Activated CD4-positive, alpha-beta T cell treated with anti-CD3 and anti-CD28 coated beads, Interleukin-2, amount 10 ng/mL, durations not matched to agents 24 days and 14 days (primary cell): ENCODE measurements at regions not wholly inside any gene's neighbourhood (a gene's known extent, or its start where the extent isn't known, plus 50 kb on each side); places are given as distances from the start of the nearest gene placed in this dataset.

Experiments
- DNase-seq: peaks from one replicate; pipeline ENCODE4 v3.0.0; 2022
- H3K27ac Mint-ChIP-seq: one replicate; pipeline ENCODE4 v1.8.0; 2022; ENCODE audit warnings: mild to moderate bottlenecking, mixed read lengths
- H3K27me3 Mint-ChIP-seq: one replicate; pipeline ENCODE4 v1.8.0; 2022; ENCODE audit warnings: mixed read lengths
- H3K36me3 Mint-ChIP-seq: one replicate; pipeline ENCODE4 v1.8.0; 2022; ENCODE audit warnings: low read depth, mild to moderate bottlenecking, mixed read lengths
- H3K4me1 Mint-ChIP-seq: one replicate; pipeline ENCODE4 v1.8.0; 2021; ENCODE audit warnings: mixed read lengths
- H3K4me3 Mint-ChIP-seq: one replicate; pipeline ENCODE4 v1.8.0; 2022; ENCODE audit warnings: mild to moderate bottlenecking, moderate library complexity, mixed read lengths
- H3K9me3 Mint-ChIP-seq: one replicate; pipeline ENCODE4 v1.8.0; 2021; ENCODE audit warnings: mixed read lengths
- intact Hi-C: fragments of 100-400 bp; cut with micrococcal nuclease; formaldehyde crosslinking; loops from one replicate; pipeline ENCODE4 v1.15.1; 2023

DNA sequence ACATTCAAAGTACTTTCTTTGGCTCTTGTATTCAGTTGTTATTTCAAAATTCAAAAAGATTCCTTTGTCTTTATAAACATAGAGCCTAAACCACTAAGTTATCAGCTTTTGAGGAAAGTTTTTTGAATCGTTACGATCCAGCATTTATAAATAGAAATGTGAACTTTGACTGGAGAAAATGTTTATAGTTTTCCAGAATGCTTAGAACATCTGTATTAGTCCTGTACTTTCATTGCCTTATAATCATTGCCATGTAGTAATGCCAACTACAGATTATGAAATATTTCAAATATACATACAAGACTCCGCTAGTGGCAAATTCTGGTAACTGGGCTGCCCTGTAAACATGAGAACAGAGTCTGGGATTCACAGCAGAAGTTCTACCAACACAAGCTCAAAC lies 191.3 kb upstream of the PRKCQ start:
- peaks cover 21% of the 10 kb centered on the region for H3K27me3 Mint-ChIP-seq
- no peak overlapping the region for H3K27ac Mint-ChIP-seq
- peaks cover 5% of the 10 kb centered on the region for H3K9me3 Mint-ChIP-seq
- no peak overlapping the region for H3K4me3 Mint-ChIP-seq
- intact Hi-C loops = no loop called here
- no peaks in the 10 kb centered on the region for H3K36me3 Mint-ChIP-seq
- no peak for DNase-seq
- peaks cover 4% of the 10 kb centered on the region for H3K4me1 Mint-ChIP-seq

DNA sequence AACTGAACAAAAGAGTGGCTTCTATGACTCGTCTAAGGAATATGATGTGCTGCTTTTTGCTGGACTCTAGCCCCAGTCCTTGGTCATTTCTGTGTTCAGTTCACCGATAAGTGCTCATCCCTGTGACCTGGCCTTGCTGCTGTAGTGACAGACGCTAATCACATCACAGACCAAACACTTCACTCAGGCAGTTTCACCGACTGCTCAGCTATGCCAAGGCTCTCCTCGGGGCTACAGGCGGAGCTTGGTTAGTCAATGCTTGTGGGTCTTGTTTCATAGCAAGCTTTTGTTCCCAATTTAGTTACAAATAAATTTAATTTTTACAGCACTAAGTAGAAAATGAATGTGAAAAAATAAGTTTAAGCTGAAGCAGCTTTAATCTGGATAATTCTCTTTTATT lies 190.8 kb upstream of the PRKCQ start:
- Mint-ChIP-seq H3K27me3 (peaks cover 21% of the 10 kb centered on the region), H3K36me3 (no peaks in the 10 kb centered on the region)

DNA sequence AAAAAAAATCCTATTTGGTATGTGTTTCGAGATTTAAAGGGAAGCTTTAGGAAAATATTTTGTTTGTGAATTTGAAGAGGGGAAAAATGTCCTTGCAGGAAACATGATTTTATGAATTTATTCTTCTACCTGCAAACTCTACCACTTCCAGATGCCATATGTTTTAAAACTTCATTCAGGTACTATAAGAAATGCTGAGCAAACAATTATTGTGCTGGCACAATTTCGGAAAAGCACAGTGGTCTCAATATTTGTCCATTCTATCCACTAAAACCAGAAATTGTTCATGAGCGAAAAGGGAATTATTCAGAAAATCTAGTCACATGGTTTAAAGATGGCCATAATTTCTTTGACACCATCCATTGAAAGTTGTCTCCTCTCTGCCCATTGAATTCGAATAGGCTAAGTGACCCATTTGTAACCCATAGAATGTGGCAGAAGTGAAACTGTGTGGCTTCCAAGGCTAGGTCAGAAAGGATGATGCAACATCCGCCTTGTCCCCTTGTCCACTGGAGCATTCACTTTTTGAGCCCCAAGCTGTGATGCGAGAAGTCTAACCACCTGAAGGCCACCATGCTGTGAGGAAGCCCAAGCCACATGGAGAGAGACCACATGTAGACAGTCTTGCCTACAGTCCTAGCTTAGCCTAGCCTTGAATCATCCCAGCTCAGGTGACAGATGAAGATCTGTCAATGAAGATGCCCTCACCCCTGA lies 189.8 kb upstream of the PRKCQ start:
- no peak overlapping the region for H3K27ac Mint-ChIP-seq
- H3K4me1 Mint-ChIP-seq = peaks cover 4% of the 10 kb centered on the region
- H3K4me3 Mint-ChIP-seq = no peak overlapping the region
- intact Hi-C loops = no loop called here
- DNase-seq = no peak
- H3K9me3 Mint-ChIP-seq = peaks cover 5% of the 10 kb centered on the region
- H3K27me3 Mint-ChIP-seq = peaks cover 13% of the 10 kb centered on the region
- no peaks in the 10 kb centered on the region for H3K36me3 Mint-ChIP-seq

More for the DNA sequence above, 190.8 kb upstream of the PRKCQ start:
- Mint-ChIP-seq H3K9me3 (peaks cover 5% of the 10 kb centered on the region), H3K27ac (no peak overlapping the region), H3K4me1 (peaks cover 4% of the 10 kb centered on the region), H3K4me3 (no peak overlapping the region)
- intact Hi-C loops = no loop called here
- no peak for DNase-seq

DNA sequence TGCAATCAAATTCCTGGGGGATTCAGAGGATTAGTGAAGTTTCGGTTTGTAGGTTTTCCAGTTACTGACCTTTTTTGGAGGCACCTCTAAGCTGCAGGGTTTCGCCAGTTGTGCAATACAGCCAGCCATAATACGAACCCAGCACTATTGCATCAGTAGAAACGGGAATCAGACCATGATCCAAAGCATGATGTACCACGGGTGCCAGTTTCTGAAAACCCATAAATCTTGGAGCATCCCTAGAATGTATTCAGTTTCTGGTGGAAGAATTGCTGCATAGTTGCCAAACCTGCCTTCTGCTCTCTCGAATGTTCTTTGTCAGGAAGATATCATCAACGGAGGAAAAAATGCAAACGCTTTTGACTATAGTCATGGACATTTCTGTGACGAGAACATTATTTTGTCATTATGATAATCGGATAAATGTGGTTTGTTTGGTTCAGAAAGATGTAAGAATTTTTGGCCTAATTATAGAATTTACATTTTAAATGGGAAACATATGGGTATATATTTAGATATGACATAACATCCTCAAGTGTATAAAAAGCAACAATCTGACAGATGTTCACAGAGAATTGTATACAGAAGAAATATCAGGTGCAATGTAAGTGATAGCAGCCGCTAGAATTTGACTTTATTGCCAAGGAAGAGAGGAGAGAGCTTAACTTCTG lies 186.2 kb upstream of the PRKCQ start:
- H3K9me3 Mint-ChIP-seq = peaks cover 5% of the 10 kb centered on the region
- H3K4me1 Mint-ChIP-seq = peaks cover 4% of the 10 kb centered on the region
- H3K36me3 Mint-ChIP-seq = no peaks in the 10 kb centered on the region
- no peak overlapping the region for H3K4me3 Mint-ChIP-seq
- no peak for DNase-seq
- H3K27ac Mint-ChIP-seq = no peak overlapping the region
- H3K27me3 Mint-ChIP-seq = peaks cover 28% of the 10 kb centered on the region
- intact Hi-C loops = no loop called here

DNA sequence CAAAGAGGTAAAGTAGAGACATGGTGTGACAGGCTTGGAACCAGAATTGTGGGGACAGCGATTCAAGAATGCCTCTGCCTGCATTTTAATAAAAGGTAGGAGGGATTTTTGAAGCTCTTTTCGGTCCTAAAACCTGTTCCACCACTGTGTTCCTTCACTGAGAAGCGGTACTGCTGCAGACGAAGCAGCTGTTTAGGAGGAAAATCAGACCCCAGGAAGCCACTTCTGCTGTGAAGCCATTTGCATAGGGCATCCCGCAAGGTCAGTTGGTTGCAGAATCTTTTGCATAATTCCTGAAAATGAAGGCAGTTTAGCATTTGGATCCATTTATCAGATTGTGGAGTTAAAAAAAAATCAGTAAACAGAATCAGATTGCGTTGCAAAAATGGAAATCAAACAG lies 183.3 kb upstream of the PRKCQ start:
- H3K4me1 Mint-ChIP-seq = no peaks in the 10 kb centered on the region
- intact Hi-C loops = no loop called here
- H3K4me3 Mint-ChIP-seq = no peak overlapping the region
- no peaks in the 10 kb centered on the region for H3K9me3 Mint-ChIP-seq
- DNase-seq = no peak
- no peaks in the 10 kb centered on the region for H3K36me3 Mint-ChIP-seq
- peaks cover 43% of the 10 kb centered on the region for H3K27me3 Mint-ChIP-seq
- H3K27ac Mint-ChIP-seq = no peak overlapping the region

DNA sequence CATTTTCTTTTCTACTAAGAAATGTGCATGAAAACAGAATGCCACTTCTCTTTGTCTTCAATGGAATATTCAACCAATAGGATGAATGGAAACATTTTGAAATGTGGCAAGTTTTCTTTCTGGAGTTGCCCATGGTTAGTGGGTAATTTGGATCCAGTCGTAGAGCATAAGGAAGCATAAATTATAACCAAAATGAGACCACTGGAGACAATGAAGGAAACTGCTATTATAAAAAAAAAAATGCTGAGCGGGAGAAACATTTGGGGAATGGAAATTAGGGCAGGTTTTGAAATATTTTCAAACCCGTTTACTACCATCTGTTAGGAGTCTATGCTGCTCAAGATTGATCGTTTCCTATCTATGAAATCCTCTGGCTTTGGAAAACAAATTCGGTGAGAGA lies 182.9 kb upstream of the PRKCQ start:
- H3K4me1 Mint-ChIP-seq = no peaks in the 10 kb centered on the region
- intact Hi-C loops = no loop called here
- H3K27me3 Mint-ChIP-seq = peaks cover 43% of the 10 kb centered on the region

DNA sequence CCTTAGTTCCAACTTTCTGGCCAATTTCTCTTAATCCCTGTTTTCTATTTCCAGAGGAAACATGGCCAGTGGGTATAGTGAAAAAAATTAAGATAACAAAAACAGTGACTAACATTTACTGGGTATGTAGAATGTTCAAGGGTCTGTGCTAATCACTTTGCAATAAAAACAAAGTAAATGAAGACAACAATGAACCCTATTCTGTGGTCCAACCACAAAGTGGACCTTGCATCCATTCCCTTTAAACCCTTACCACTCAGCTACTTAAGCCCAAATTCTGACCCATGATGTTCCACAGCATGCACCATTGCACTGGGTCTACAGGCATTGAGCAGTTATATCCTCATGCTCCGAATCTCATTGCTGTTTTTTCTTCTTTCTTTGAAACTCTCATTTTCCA lies 179.9 kb upstream of the PRKCQ start:
- intact Hi-C loops = no loop called here
- Mint-ChIP-seq H3K27me3 (peaks cover 51% of the 10 kb centered on the region), H3K27ac (no peak overlapping the region), H3K4me1 (no peaks in the 10 kb centered on the region), H3K36me3 (no peaks in the 10 kb centered on the region), H3K4me3 (no peak overlapping the region), H3K9me3 (no peaks in the 10 kb centered on the region)
- no peak for DNase-seq

More for the DNA sequence above, 182.9 kb upstream of the PRKCQ start:
- no peaks in the 10 kb centered on the region for H3K9me3 Mint-ChIP-seq
- no peak overlapping the region for H3K4me3 Mint-ChIP-seq
- H3K36me3 Mint-ChIP-seq = no peaks in the 10 kb centered on the region
- no peak overlapping the region for H3K27ac Mint-ChIP-seq
- no peak for DNase-seq

DNA sequence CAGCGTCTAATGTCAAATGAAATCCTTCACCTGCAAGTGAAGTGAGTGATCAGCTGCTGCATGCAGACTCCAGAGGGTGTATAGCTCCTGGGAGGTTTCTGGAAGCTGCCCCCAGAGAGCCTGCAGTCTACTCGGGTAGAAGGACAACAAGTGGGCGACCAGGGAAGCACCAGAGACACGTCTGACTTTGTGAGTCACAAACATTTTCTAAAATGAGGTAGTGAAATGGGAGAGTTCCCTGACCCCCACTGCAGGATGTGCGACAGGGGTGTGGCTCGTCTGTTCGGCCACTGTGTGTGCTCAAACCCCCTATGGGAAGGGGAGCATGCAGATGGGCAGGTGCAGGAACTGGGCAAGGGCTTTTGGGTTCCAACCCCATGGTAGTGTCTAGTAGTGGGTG lies 177.1 kb upstream of the PRKCQ start:
- DNase-seq = no peak
- Mint-ChIP-seq H3K36me3 (no peaks in the 10 kb centered on the region), H3K4me3 (no peak overlapping the region), H3K27me3 (peaks cover 50% of the 10 kb centered on the region), H3K27ac (no peak overlapping the region), H3K9me3 (no peaks in the 10 kb centered on the region), H3K4me1 (no peaks in the 10 kb centered on the region)
- intact Hi-C loops = no loop called here

DNA sequence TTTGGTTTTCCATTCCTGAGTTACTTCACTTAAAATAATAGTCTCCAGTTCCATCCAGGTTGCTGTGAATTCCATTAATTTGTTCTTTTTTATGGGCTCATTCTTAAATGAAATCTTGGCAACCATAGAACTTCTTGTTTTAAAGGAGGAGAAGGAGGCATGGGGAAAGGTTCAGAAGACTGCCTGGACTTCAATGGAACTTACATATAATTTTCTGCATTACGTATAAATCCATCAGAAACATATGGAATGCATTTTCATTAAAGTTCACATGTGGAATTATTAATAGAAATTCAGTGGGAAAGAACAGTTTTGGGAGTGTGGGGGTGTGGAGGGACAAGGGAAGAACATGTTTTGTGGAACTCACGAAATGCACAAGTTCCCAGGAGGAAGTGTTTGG lies 176.6 kb upstream of the PRKCQ start:
- Mint-ChIP-seq H3K36me3 (no peaks in the 10 kb centered on the region), H3K9me3 (no peaks in the 10 kb centered on the region), H3K4me3 (no peak overlapping the region), H3K4me1 (no peaks in the 10 kb centered on the region), H3K27me3 (peaks cover 49% of the 10 kb centered on the region), H3K27ac (no peak overlapping the region)
- intact Hi-C loops = no loop called here
- no peak for DNase-seq

DNA sequence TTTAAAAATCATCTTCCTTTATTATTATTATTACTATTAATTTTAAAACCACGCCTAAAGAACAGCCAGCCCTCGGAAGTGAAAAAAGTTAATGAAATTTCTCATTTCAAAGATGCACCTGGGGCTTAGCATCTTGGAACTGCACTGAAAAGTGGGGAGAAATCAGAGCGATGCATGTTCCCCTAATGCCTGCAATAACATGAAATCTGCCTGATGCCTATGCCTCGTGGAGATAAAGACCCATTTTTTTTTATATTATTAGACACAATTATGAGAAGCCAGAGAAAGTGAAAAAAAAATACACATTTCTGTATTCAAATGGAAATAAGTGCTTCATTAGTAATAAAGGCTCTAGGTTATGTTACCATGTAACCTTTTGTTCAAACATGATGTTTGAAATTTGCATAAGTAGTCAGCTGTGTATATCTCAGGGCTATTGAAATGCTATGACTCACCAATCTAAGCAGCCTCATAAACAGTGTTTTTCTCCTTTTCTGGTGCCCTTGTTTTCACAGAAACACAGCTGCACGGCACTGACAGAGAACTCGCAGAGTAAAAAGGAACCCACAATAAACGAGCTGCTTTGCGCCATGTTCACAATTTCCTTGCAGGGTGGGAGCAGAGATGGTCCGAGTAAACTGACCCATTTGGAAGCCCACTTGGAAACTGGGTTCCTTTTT lies 175.8 kb upstream of the PRKCQ start:
- intact Hi-C loops = no loop called here
- Mint-ChIP-seq H3K27ac (no peak overlapping the region), H3K4me1 (no peaks in the 10 kb centered on the region), H3K27me3 (peaks cover 44% of the 10 kb centered on the region), H3K9me3 (no peaks in the 10 kb centered on the region), H3K36me3 (no peaks in the 10 kb centered on the region), H3K4me3 (no peak overlapping the region)
- no peak for DNase-seq

DNA sequence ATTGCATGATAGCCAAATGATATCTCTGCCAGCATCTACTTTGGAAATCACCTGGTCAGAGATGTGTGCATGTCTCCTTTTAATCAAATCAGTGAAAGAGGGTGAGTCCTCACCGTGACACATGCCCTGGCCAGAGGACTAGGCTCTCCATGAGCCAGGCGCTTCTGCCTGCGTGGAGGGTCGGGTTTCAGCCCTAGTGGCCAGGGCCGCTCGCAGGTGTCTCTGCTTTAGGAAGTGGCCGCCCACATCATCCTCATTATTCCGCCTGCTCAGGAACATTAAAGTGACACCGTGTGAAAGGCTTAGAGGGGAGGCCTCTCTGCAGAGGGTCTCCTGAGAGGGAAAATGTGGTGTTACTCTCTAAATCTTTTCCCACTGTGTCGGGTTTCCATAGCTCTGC lies 173.6 kb upstream of the PRKCQ start:
- DNase-seq = no peak
- intact Hi-C loops = no loop called here
- no peaks in the 10 kb centered on the region for H3K9me3 Mint-ChIP-seq
- no peak overlapping the region for H3K4me3 Mint-ChIP-seq
- no peaks in the 10 kb centered on the region for H3K4me1 Mint-ChIP-seq
- H3K27ac Mint-ChIP-seq = no peak overlapping the region
- peaks cover 36% of the 10 kb centered on the region for H3K27me3 Mint-ChIP-seq
- H3K36me3 Mint-ChIP-seq = no peaks in the 10 kb centered on the region

DNA sequence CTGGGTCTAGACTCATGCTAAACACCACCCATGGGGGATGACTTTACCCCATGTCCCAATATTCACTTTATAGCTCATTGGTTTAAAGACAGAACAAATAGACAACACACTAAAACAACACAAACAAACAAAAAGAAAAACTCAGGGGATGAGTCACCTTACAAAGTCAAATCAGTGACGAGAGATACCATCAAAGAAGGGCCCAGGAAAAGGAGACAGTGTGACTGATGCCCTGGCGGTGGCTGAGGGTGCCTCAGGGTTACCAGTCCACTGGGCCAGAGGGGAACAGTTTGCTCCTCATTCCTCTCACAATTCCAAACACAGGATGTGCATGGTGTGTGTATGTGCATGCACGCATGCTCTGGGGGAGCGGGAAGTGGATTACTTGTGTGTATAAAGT lies 171.3 kb upstream of the PRKCQ start:
- no peaks in the 10 kb centered on the region for H3K9me3 Mint-ChIP-seq
- H3K4me1 Mint-ChIP-seq = no peaks in the 10 kb centered on the region
- no peak overlapping the region for H3K4me3 Mint-ChIP-seq
- H3K36me3 Mint-ChIP-seq = no peaks in the 10 kb centered on the region
- no peak overlapping the region for H3K27ac Mint-ChIP-seq
- DNase-seq = no peak
- H3K27me3 Mint-ChIP-seq = peaks cover 28% of the 10 kb centered on the region
- intact Hi-C loops = no loop called here

DNA sequence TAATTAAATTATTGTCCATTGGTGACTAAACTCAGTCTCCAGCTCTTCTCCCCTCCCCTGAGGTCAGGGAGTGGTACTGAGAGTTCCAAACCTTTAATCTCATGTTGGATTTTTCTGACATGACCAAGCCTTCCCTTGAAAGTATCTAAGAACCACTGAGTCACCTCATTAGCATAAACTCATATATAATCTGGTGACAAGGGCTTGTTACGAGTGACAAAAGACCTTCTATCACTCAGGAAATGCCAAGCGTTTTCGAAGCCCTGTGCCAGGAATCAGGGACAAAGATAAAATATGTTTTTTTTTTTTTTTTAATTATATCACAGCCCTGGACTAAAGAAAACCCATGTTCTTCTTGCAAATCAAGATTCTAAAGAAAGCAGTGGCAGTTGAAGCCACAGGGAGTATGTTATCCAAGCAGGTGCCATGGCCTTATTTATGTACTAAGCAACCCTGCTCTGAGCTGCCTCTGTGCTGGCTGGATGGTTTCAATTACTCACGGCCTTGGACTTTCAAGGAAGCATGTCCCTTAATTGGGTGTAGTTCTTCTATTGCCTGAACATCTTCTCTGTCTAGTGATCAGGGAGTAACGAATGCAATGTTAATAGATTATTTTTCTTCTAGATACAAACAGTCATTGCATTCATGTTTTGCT lies 169.0 kb upstream of the PRKCQ start:
- no peak for DNase-seq
- Mint-ChIP-seq H3K27me3 (peaks cover 21% of the 10 kb centered on the region), H3K27ac (no peak overlapping the region), H3K4me1 (no peaks in the 10 kb centered on the region), H3K36me3 (no peaks in the 10 kb centered on the region), H3K4me3 (no peak overlapping the region), H3K9me3 (no peaks in the 10 kb centered on the region)
- intact Hi-C loops = no loop called here

DNA sequence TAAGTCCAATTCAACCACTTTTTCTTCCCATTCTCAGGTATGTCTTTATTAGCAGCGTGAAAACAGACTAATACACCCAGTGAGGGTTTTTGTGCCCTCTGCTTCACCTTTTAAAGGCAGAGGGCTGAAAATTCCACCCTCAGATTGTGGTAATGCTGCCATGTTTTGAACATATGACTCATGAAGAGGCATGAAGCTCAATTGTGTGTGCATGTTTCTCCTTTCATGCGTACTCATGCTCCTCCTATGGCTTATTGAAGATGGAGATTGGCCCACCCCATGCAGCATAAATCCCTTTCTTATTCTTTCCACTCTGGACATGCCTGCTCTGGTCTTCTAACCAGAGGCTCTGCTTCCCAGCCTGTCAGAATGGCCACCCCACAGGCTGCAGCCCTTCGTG lies 168.0 kb upstream of the PRKCQ start:
- no peak for DNase-seq
- Mint-ChIP-seq H3K27me3 (peaks cover 14% of the 10 kb centered on the region), H3K4me3 (no peak overlapping the region), H3K9me3 (no peaks in the 10 kb centered on the region), H3K36me3 (no peaks in the 10 kb centered on the region), H3K4me1 (no peaks in the 10 kb centered on the region), H3K27ac (no peak overlapping the region)
- intact Hi-C loops = no loop called here
